LNCAP (cell line): ENCODE measurements at regions not wholly inside any gene's neighbourhood (a gene's known extent, or its start where the extent isn't known, plus 50 kb on each side); places are given as distances from the start of the nearest gene placed in this dataset.

Source experiments
- CTCF ChIP-seq: fragments of 450-650 bp; IDR thresholded peaks from 2 replicates; pipeline ENCODE4 v1.5.1; 2017; ENCODE audit warnings: mild to moderate bottlenecking

GRCh38 chr4:128560754-128561495, 248.6 kb upstream of the JADE1 start:
- no peak for TF ChIP-seq CTCF

GRCh38 chr4:128558896-128559679, 250.4 kb upstream of the JADE1 start:
- TF ChIP-seq CTCF = no peak

GRCh38 chr4:128556756-128557155, 252.7 kb upstream of the JADE1 start:
- no peak for TF ChIP-seq CTCF

- TF ChIP-seq CTCF = no peak
Observed at GRCh38 chr4:128553686-128554515, 255.6 kb upstream of the JADE1 start.

- TF ChIP-seq CTCF = no peak
Observed at GRCh38 chr4:128552586-128552907, 257.0 kb upstream of the JADE1 start.

- TF ChIP-seq CTCF = no peak
Observed at GRCh38 chr4:128551280-128551679, 258.2 kb upstream of the JADE1 start.

- no peak for TF ChIP-seq CTCF
Observed at GRCh38 chr4:128550060-128550459, 259.4 kb upstream of the JADE1 start.
